Cardiac muscle cell (in vitro differentiated cells and primary cell): ENCODE measurements at regions not wholly inside any gene's neighbourhood (a gene's known extent, or its start where the extent isn't known, plus 50 kb on each side); places are given as distances from the start of the nearest gene placed in this dataset.

Experiments used
- DNase-seq, 2 donors: peaks; one replicate each; pipeline versions ENCODE4 v3.0.0 to v3.0.0-alpha.2; 2010 to 2017; ENCODE audit warnings: low read depth in 1 of 2, low spot score in 1 of 2
- H3K27ac ChIP-seq: fragments of 200-600 bp; sonication (generic); 2 replicates; pipeline ENCODE4 v1.5.1; 2016
- H3K27me3 ChIP-seq: fragments of 200-600 bp; sonication (generic); 2 replicates; pipeline ENCODE4 v1.6.0; 2016; ENCODE audit warnings: control low read depth
- H3K36me3 ChIP-seq: fragments of 200-600 bp; sonication (generic); 2 replicates; pipeline ENCODE4 v1.5.1; 2016; ENCODE audit warnings: control low read depth
- H3K4me1 ChIP-seq: fragments of 200-600 bp; sonication (generic); 2 replicates; pipeline ENCODE4 v1.8.1; 2017; ENCODE audit warnings: low read depth, mild to moderate bottlenecking, mixed run types
- H3K4me3 ChIP-seq: fragments of 200-600 bp; sonication (generic); 2 replicates; pipeline ENCODE4 v1.5.1; 2016; ENCODE audit warnings: mild to moderate bottlenecking
- H3K9me3 ChIP-seq: fragments of 200-600 bp; sonication (generic); 2 replicates; pipeline ENCODE4 v1.5.1; 2017; ENCODE audit warnings: low read depth, mild to moderate bottlenecking, control low read depth
- TF ChIP-seq, protein P1 (sequence below): IDR thresholded peaks from 2 replicates; pipeline ENCODE4 v1.5.1; 2012; ENCODE audit warnings: low read depth, mild to moderate bottlenecking, low read length

GRCh38 chr6:138716013-138716412 lies 57.6 kb upstream of the CCDC28A start:
- Histone ChIP-seq H3K4me1 (no peaks in the 10 kb centered on the region), H3K4me3 (no peak overlapping the region), H3K36me3 (no peaks in the 10 kb centered on the region), H3K27me3 (no peaks in the 10 kb centered on the region), H3K27ac (no peak overlapping the region), H3K9me3 (no peaks in the 10 kb centered on the region)
- TF ChIP-seq, protein P1, sequence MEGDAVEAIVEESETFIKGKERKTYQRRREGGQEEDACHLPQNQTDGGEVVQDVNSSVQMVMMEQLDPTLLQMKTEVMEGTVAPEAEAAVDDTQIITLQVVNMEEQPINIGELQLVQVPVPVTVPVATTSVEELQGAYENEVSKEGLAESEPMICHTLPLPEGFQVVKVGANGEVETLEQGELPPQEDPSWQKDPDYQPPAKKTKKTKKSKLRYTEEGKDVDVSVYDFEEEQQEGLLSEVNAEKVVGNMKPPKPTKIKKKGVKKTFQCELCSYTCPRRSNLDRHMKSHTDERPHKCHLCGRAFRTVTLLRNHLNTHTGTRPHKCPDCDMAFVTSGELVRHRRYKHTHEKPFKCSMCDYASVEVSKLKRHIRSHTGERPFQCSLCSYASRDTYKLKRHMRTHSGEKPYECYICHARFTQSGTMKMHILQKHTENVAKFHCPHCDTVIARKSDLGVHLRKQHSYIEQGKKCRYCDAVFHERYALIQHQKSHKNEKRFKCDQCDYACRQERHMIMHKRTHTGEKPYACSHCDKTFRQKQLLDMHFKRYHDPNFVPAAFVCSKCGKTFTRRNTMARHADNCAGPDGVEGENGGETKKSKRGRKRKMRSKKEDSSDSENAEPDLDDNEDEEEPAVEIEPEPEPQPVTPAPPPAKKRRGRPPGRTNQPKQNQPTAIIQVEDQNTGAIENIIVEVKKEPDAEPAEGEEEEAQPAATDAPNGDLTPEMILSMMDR, result no peak
- DNase-seq, result no peak

DNA sequence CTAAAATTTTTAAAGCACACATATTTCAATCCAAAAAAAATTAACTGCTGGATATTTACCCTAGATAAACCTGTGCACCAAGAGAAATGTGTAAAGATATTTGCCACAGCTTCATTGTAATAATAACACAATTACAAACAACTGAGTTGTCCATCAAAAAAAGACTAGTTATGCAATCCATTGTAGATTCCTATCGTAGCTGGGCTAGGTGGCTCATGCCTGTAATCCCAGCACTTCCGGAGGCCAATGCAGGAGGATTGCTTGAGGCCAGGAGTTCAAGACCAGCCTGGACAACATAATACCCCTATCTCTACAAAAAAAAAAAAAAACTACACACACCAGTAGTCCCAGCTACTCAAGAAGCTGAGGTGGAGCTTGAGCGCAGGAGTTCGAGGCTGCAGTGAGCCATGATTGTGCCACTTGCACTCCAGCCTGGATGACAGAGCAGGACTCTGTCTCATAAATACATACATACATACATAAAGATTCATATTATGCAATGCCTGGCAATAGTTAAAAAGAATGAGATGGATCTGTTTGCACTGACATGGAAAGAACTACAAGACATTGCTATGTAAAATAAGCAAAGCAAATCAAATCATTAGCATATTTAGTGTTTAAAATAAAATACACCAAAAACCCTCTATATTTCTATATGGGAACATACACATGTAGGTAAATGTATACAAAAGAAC lies 56.5 kb upstream of the CCDC28A start:
- H3K36me3 ChIP-seq, result no peaks in the 10 kb centered on the region
- TF ChIP-seq, protein P1, result no peak
- no peaks in the 10 kb centered on the region for H3K4me1 ChIP-seq
- no peak overlapping the region for H3K27ac ChIP-seq
- no peak overlapping the region for H3K4me3 ChIP-seq
- DNase-seq, result no peak
- no peaks in the 10 kb centered on the region for H3K9me3 ChIP-seq
- H3K27me3 ChIP-seq, result no peaks in the 10 kb centered on the region

DNA sequence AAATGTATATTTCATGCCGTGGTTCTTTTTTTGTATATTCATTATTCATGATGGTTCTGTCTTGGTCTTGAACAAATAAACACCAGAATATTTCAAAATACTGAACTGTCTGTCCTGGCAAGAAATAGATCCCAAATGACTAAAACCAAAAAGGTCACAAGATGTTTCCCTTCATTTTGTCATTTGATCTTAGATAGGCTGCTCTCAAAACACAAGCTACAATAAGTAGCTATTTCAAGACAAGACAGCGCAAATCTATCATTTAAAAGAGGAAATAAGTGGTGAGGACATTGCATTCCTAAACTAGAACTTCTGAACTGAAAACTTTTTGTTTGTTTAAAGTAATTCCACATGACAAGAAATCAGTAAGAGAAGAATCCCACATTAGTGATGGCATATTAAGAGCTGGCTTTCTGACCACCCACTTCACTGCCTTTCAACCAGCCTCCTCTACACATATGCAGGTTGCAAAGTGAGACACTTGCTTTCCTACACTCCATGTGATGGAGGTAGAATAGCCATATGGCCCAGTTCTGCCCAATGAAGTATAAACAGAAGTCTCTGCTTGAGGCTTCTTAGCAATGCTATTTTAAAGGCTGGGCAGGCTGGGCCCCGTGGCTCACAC lies 54.4 kb upstream of the CCDC28A start:
- H3K27me3 ChIP-seq, result no peaks in the 10 kb centered on the region
- no peaks in the 10 kb centered on the region for H3K4me1 ChIP-seq
- peak in 1 of 2 donors; percentile 7 for DNase-seq
- no peaks in the 10 kb centered on the region for H3K36me3 ChIP-seq
- H3K4me3 ChIP-seq, result no peak overlapping the region
- TF ChIP-seq, protein P1, result no peak
- H3K27ac ChIP-seq, result no peak overlapping the region
- no peaks in the 10 kb centered on the region for H3K9me3 ChIP-seq

DNA sequence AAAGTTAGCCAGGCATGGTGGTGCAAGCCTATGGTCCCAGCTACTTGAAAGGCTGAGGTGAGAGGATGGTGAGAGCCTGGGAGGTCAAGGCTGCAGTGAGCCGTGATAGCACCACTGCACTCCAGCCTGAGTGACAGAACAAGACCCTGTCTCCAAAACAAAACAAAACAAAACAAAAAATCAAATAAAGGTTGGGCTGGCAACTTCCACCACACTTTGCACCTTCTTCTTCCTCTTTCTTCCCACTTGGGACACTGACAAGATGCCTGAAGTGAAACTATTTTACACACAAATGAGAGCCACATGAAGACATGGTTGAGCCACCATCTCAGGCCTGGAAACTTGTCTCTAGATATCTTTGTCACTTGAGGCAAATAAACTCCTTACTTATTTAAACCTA lies 53.8 kb upstream of the CCDC28A start:
- DNase-seq, result no peak
- no peaks in the 10 kb centered on the region for H3K36me3 ChIP-seq
- H3K4me3 ChIP-seq, result no peak overlapping the region
- H3K4me1 ChIP-seq, result no peaks in the 10 kb centered on the region
- H3K9me3 ChIP-seq, result no peaks in the 10 kb centered on the region
- no peak overlapping the region for H3K27ac ChIP-seq
- H3K27me3 ChIP-seq, result no peaks in the 10 kb centered on the region
- TF ChIP-seq, protein P1, result no peak

DNA sequence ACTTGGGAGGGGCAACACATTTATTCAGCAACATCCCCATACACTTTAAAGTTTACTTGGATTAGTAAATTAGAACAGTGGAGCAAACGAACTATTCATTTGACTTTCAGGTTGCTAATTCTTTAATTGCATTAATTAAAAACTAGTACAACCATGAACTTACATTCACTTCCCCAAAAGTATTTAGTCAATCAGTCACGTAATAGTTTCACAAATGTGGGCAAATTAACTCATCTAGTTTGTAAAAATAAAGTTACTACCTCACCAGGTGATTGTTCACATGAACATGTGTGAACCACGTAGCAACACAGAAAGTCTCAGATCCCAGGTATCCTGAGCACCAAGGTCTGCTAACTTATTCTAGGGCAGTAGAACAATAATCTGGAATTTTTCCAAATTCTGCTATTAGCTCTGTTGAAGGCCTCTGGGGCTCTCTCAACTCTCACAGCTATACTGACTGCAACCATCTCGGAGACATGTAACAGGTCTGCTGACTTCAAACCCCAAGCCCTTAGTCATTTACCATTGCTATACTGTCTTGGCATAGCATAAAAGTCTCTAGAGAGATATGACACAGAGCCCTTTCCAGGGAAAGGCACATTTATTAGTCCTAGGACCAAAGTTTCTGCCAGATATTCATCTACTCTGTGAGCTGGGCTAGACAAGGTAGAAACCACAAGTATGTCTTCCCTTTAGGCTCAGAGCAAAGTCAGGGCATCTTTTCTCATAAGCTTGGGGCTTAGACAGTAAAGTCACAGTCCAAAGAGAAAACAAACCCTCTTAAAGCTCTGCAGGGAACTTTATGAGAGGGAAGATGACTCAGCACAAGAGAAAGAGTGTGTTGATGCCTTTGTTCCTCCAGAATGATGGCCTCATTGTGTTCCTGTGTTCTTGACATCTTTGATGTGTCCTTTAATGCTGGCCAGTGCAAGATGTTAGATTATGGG lies 50.9 kb upstream of the CCDC28A start:
- H3K27me3 ChIP-seq, result no peaks in the 10 kb centered on the region
- no peaks in the 10 kb centered on the region for H3K4me1 ChIP-seq
- H3K4me3 ChIP-seq, result no peak overlapping the region
- no peak overlapping the region for H3K27ac ChIP-seq
- peak in 1 of 2 donors; percentile 42 for DNase-seq
- H3K36me3 ChIP-seq, result no peaks in the 10 kb centered on the region
- H3K9me3 ChIP-seq, result no peaks in the 10 kb centered on the region
- TF ChIP-seq, protein P1, result no peak
